Endothelial cell (in vitro differentiated cells): ENCODE measurements at regions not wholly inside any gene's neighbourhood (a gene's known extent, or its start where the extent isn't known, plus 50 kb on each side); places are given as distances from the start of the nearest gene placed in this dataset.

Experiments used
- DNase-seq: peaks from one replicate; pipeline ENCODE4 v3.0.0; 2021; ENCODE audit warnings: low spot score
- H3K27ac Mint-ChIP-seq: one replicate; pipeline ENCODE4 v1.8.0; 2021; ENCODE audit warnings: mixed read lengths, inconsistent platforms; ENCODE audit not compliant: unreplicated experiment
- H3K27me3 Mint-ChIP-seq: one replicate; pipeline ENCODE4 v1.8.0; 2021; ENCODE audit warnings: mild to moderate bottlenecking, moderate library complexity, mixed read lengths, inconsistent platforms; ENCODE audit not compliant: unreplicated experiment
- H3K36me3 Mint-ChIP-seq: one replicate; pipeline ENCODE4 v1.8.0; 2021; ENCODE audit warnings: mild to moderate bottlenecking, low read depth, mixed read lengths, inconsistent platforms; ENCODE audit not compliant: unreplicated experiment
- H3K4me1 Mint-ChIP-seq: one replicate; pipeline ENCODE4 v1.8.0; 2021; ENCODE audit warnings: mild to moderate bottlenecking, mixed read lengths, inconsistent platforms; ENCODE audit not compliant: unreplicated experiment
- H3K4me3 Mint-ChIP-seq: one replicate; pipeline ENCODE4 v1.8.0; 2021; ENCODE audit warnings: mild to moderate bottlenecking, mixed read lengths, inconsistent platforms; ENCODE audit not compliant: unreplicated experiment
- H3K9me3 Mint-ChIP-seq: one replicate; pipeline ENCODE4 v1.8.0; 2021; ENCODE audit warnings: mixed read lengths, inconsistent platforms; ENCODE audit not compliant: unreplicated experiment
- TF ChIP-seq, protein P1 (sequence below): fragments of 200-600 bp; sonication (generic); IDR thresholded peaks from one replicate; pipeline ENCODE4 v1.5.0; 2021; ENCODE audit warnings: antibody characterized with exemption; ENCODE audit not compliant: unreplicated experiment

DNA sequence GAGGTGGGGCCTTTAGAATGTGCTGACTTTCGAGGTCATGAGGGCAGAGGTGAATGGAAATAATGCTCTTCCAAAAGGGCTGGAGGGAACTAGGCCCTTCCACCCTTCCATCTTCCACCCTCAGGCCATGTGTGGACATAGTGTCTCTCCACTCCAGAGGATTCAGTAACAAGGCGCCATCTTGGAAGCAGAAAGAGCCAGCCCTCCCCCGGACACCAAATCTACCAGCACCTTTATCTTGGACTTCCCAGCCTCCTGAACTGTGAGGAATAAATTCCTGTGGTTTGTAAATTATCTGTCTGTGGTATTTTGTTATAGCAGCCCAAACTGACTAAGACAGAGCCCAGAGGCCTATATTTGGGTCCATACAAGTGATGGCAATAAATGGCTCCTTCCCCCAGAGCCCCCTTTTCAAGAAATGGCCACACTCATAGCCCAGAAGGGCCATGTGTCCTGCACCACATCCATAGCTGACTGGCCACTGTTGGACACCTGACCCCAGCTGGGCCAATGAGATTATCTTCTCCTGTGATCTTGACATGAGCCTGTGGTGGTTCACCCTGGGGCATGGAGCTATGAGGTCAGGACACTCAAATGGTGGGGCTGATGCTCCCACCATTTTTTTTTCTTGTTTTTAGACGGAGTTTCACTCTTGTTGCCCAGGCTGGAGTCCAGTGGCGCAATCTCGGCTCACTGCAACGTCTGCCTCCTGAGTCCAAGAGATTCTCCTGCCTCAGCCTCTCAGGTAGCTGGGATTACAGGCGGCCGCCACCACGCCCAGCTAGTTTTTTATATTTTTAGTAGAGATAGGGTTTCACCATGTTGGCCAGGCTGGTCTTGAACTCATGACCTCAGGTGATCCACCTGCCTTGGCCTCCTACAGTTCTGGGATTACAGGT is 114.9 kb downstream of the RRAGC start:
- TF ChIP-seq, protein P1, sequence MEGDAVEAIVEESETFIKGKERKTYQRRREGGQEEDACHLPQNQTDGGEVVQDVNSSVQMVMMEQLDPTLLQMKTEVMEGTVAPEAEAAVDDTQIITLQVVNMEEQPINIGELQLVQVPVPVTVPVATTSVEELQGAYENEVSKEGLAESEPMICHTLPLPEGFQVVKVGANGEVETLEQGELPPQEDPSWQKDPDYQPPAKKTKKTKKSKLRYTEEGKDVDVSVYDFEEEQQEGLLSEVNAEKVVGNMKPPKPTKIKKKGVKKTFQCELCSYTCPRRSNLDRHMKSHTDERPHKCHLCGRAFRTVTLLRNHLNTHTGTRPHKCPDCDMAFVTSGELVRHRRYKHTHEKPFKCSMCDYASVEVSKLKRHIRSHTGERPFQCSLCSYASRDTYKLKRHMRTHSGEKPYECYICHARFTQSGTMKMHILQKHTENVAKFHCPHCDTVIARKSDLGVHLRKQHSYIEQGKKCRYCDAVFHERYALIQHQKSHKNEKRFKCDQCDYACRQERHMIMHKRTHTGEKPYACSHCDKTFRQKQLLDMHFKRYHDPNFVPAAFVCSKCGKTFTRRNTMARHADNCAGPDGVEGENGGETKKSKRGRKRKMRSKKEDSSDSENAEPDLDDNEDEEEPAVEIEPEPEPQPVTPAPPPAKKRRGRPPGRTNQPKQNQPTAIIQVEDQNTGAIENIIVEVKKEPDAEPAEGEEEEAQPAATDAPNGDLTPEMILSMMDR: no peak

GRCh38 chr1:38743184-38743583 is 116.4 kb downstream of the RRAGC start:
- TF ChIP-seq, protein P1: no peak
- no peak overlapping the region for H3K4me3 Mint-ChIP-seq
- peaks cover 8% of the 10 kb centered on the region for H3K4me1 Mint-ChIP-seq
- no peak for DNase-seq
- H3K27ac Mint-ChIP-seq: peak overlapping the region; percentile 39
- H3K9me3 Mint-ChIP-seq: no peaks in the 10 kb centered on the region
- H3K27me3 Mint-ChIP-seq: peaks cover 1% of the 10 kb centered on the region
- H3K36me3 Mint-ChIP-seq: peaks cover 5% of the 10 kb centered on the region

More for the DNA sequence above, 114.9 kb downstream of the RRAGC start:
- Mint-ChIP-seq H3K9me3 (no peaks in the 10 kb centered on the region), H3K36me3 (peaks cover 5% of the 10 kb centered on the region), H3K27ac (no peak overlapping the region), H3K4me1 (peaks cover 8% of the 10 kb centered on the region), H3K27me3 (peaks cover 1% of the 10 kb centered on the region), H3K4me3 (no peak overlapping the region)
- DNase-seq: no peak

DNA sequence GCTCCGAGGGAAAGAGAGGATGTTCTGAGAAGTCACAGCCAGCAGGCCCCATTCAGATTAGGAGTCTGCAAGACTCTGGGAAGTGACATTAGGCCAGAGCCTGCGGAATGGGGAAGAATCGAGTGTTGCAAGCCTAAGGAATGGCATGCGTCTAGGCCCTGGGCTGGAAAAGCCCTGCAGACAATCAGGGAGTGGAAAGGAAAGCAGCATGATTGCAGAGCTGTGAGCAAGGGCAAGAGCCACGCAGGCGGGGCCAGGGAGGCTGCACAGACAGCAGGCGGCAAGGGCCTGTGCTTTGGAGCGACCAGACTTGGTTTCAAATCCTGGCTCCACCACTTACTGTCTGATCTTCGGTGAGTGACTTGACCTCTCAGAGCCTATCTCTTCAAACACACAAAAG is 118.2 kb downstream of the RRAGC start:
- Mint-ChIP-seq H3K27me3 (peaks cover 1% of the 10 kb centered on the region), H3K9me3 (no peaks in the 10 kb centered on the region)

DNA sequence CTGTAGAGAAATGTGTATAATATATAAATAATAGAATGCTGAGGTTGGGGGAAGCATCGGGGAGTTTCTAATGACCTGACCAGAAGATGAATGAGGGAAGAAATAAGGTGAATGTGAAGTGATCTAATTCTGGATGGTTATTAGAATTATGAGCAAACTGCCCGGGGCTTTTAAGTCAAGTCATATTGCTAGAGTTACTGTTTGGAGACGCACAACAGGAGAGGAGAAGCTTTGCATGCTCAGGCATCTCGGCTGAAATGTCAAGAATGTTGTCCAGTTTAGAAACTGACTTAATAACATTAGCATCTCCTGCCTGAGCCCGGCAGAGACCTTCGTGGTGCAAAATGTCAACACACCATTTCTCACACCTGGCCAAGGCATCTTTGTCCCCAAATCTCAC is 119.1 kb downstream of the RRAGC start:
- TF ChIP-seq, protein P1: no peak
- Mint-ChIP-seq H3K4me1 (peaks cover 8% of the 10 kb centered on the region), H3K27ac (no peak overlapping the region), H3K36me3 (peaks cover 5% of the 10 kb centered on the region), H3K27me3 (peaks cover 3% of the 10 kb centered on the region), H3K9me3 (no peaks in the 10 kb centered on the region), H3K4me3 (no peak overlapping the region)
- DNase-seq: no peak

More for the DNA sequence above, 118.2 kb downstream of the RRAGC start:
- H3K36me3 Mint-ChIP-seq: peaks cover 5% of the 10 kb centered on the region
- no peak overlapping the region for H3K27ac Mint-ChIP-seq
- DNase-seq: no peak
- peaks cover 8% of the 10 kb centered on the region for H3K4me1 Mint-ChIP-seq
- no peak overlapping the region for H3K4me3 Mint-ChIP-seq
- TF ChIP-seq, protein P1: no peak

DNA sequence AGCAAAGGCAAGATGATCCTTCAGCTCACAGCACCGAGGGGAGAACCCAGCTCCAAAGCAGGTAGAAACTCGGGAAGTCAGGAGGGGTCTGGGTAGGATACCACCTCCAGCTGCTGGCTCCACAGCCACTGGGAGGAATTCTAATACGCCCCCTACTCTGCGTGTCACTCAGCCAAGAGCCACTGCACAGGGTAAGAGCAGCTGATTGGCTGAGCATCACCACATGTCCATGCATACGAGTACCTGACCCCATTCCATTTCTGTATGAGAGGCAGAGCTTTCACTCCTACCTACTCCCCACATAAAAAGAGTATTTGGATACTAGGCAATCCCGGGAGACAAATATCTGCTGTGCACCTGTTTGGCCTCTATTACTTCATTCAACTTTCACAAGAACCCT is 121.4 kb downstream of the RRAGC start:
- Mint-ChIP-seq H3K9me3 (no peaks in the 10 kb centered on the region), H3K4me3 (no peak overlapping the region), H3K4me1 (peaks cover 8% of the 10 kb centered on the region), H3K36me3 (peaks cover 5% of the 10 kb centered on the region), H3K27ac (no peak overlapping the region), H3K27me3 (peaks cover 3% of the 10 kb centered on the region)
- no peak for DNase-seq
- TF ChIP-seq, protein P1: no peak
